ENCODE measurements at regions not wholly inside any gene's neighbourhood (a gene's known extent, or its start where the extent isn't known, plus 50 kb on each side); places are given as distances from the start of the nearest gene placed in this dataset.
A peak's percentile ranks its signal among the peaks of the same experiment; 100 is the strongest.

DNA sequence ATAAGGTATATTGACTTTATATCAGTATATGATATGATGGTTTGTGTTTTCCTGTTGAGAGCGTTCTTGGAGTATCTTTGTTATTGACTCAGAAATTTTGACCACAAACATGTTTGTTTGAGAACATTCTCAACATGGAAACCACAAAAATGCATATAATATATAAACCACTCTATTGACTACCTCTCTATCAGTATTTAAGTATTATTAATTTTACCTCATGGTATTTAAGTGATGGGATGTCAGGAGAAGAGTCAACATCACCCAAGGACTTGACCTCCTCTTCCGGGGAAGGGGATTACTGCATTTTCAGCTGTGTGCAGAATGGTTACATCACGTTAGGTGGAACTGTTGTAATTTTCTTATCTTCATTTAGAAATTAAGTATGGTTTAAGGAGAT lies 54.3 kb upstream of the PUDP start:
- DNase-seq (no peak), ATAC-seq (no peak), FAIRE-seq (peak; percentile 91)
- no peak overlapping the region for H3K27ac ChIP-seq
- no peaks in the 10 kb centered on the region for H3K9me3 ChIP-seq
- 86 to 89% methylated on average over 3 of the region's 3 CpGs for WGBS, 2 donors
- TF ChIP-seq, protein P1, sequence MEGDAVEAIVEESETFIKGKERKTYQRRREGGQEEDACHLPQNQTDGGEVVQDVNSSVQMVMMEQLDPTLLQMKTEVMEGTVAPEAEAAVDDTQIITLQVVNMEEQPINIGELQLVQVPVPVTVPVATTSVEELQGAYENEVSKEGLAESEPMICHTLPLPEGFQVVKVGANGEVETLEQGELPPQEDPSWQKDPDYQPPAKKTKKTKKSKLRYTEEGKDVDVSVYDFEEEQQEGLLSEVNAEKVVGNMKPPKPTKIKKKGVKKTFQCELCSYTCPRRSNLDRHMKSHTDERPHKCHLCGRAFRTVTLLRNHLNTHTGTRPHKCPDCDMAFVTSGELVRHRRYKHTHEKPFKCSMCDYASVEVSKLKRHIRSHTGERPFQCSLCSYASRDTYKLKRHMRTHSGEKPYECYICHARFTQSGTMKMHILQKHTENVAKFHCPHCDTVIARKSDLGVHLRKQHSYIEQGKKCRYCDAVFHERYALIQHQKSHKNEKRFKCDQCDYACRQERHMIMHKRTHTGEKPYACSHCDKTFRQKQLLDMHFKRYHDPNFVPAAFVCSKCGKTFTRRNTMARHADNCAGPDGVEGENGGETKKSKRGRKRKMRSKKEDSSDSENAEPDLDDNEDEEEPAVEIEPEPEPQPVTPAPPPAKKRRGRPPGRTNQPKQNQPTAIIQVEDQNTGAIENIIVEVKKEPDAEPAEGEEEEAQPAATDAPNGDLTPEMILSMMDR (IDR thresholded peaks at IDR 0.05): no peak
- H3K27me3 ChIP-seq: no peaks in the 10 kb centered on the region
- no peaks in the 10 kb centered on the region for H3K4me1 ChIP-seq
- H3K4me3 ChIP-seq: no peak overlapping the region
- intact Hi-C loops (cut with DNase I): no loop called here
- no peaks in the 10 kb centered on the region for H3K36me3 ChIP-seq

DNA sequence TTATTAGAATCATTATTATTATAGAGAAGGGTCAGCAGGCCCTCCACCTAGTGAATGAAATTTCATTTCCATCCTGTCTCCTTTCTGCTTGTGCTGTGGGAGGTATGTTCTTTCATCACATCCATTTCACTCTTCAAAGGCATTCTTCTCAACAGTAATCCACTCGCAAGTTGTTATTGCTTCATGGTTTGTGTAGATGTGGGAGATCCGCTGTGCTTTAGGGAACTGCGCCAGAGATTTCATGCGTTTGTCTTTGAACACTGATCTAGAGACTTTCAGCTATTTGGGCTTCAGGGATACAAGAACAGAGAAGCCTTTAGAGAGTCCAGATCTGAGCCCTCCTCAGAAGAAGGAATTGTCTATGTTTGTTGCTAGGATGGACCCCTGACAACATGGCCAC lies 53.5 kb upstream of the PUDP start:
- no peaks in the 10 kb centered on the region for H3K4me1 ChIP-seq
- intact Hi-C loops (cut with DNase I): no loop called here
- TF ChIP-seq, protein P1 (IDR thresholded peaks at IDR 0.05): no peak
- no peak overlapping the region for H3K4me3 ChIP-seq
- ATAC-seq (no peak), FAIRE-seq (no peak), DNase-seq (no peak)
- H3K9me3 ChIP-seq: no peaks in the 10 kb centered on the region
- no peaks in the 10 kb centered on the region for H3K27me3 ChIP-seq
- WGBS, 2 donors: 89 to 91% methylated on average over 4 of the region's 4 CpGs
- H3K27ac ChIP-seq: no peak overlapping the region
- H3K36me3 ChIP-seq: no peaks in the 10 kb centered on the region

DNA sequence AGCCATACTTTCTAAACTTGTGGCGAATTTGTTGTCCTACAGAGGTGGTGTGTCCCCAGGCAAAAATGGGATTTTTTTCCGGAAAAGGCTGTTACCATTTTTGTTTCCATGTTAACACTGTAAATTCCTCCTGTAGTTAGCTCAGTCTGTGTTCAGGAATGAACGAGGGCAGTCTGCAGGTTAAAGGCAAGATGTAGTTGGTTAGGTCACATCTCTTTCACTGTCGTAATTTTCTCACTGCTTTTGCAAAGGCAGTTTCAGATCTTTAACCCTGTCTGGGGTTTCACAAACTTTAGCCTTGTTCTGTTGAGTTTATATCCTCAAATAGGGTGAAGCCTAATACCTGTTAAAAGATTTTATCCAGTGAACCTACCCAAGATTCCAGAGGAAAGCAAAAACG lies 50.5 kb upstream of the PUDP start:
- no peak overlapping the region for H3K27ac ChIP-seq
- no peaks in the 10 kb centered on the region for H3K4me1 ChIP-seq
- TF ChIP-seq, protein P1 (IDR thresholded peaks at IDR 0.05): no peak
- no peaks in the 10 kb centered on the region for H3K36me3 ChIP-seq
- intact Hi-C loops (cut with DNase I): no loop called here
- DNase-seq (no peak), ATAC-seq (no peak), FAIRE-seq (no peak)
- WGBS, 2 donors: 63 to 76% methylated on average over 5 of the region's 5 CpGs
- no peak overlapping the region for H3K4me3 ChIP-seq
- no peaks in the 10 kb centered on the region for H3K9me3 ChIP-seq
- no peaks in the 10 kb centered on the region for H3K27me3 ChIP-seq
